ENCODE measurements at regions not wholly inside any gene's neighbourhood (a gene's known extent, or its start where the extent isn't known, plus 50 kb on each side); places are given as distances from the start of the nearest gene placed in this dataset.

GRCh38 chr4:14280567-14280966 is 653.0 kb upstream of the BOD1L1 start:
- no peak for TF ChIP-seq CTCF (IDR thresholded peaks at IDR 0.05)
- no peak for TF ChIP-seq POLR2A (IDR thresholded peaks at IDR 0.05)
